ENCODE measurements at regions not wholly inside any gene's neighbourhood (a gene's known extent, or its start where the extent isn't known, plus 50 kb on each side); places are given as distances from the start of the nearest gene placed in this dataset.
"Not testable (repeated sequence)": the region's sequence is repeated elsewhere in the genome, so short reads cannot be mapped to it uniquely, and the experiment has no call there.

- DNase-seq: no peak
Measured at GRCh38 chr6:80543598-80544222, 437.2 kb downstream of the BCKDHB start.

- no peak for DNase-seq
Measured at GRCh38 chr6:80543151-80543550, 436.7 kb downstream of the BCKDHB start.

GRCh38 chr6:80541886-80542285 is 435.4 kb downstream of the BCKDHB start:
- no peak for DNase-seq

DNA sequence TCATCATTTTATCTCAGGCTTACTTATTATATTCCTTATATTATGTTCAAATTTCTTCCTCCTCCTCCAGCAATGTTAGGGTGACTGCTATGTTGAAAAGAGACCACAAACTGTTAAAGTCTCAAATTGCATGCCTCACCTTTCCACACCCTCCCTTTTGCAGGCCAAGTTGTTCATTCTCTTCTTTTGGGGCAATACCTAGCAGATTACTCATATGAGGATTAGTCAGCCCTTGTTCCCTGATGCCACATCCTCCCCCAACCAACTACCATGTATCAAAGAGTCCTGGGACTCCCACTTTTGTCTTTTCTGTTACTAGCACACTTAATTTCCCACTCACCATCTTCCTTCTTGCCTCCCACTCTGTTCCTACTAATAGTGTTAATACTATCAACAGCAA is 434.7 kb downstream of the BCKDHB start:
- no peak for DNase-seq

GRCh38 chr6:80540700-80541099 is 434.2 kb downstream of the BCKDHB start:
- DNase-seq: no peak

DNA sequence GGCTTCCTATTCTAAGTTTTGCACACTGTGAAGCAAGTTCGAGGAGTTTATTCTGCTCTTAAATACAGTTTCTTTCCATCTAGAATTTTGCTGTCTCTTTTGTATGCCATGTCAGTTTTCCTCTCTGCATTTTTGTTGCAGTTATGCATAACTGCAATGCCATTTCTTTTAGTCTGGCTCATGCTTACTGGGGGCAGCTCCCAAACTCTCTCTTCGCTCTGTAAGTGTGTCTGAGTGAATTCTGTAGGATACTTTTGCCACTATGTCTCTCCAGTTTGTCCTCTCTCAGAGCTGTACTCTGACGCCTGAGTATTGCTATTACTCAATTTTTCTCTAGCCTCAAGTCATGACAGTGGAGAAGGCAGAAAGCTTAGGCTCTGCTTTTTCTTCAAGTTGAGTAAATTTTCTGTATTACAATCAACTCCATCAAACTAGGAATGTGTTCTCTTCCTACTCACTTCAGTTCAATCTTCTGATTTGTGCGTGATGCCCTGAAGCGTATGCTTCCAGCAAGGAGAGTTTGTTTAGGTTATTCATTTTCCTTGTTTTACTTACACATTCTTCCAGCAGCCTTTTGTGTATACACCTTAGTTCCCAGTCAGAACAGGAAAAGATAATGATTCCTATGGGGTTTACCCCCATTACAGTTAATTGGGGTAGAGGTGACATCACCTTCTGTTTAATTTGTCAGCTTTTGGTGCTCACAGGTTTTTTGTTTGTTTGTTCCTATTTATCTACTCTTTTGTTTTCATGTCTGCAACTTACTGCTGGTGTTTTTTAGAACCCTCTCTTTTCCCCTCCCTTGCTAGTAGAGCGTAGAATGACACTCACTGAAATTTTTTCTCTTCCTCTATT is 430.9 kb downstream of the BCKDHB start:
- DNase-seq: no peak

GRCh38 chr6:80535914-80536565 is 429.6 kb downstream of the BCKDHB start:
- DNase-seq: no peak

GRCh38 chr6:80531681-80532619 is 425.5 kb downstream of the BCKDHB start:
- no peak for DNase-seq

DNA sequence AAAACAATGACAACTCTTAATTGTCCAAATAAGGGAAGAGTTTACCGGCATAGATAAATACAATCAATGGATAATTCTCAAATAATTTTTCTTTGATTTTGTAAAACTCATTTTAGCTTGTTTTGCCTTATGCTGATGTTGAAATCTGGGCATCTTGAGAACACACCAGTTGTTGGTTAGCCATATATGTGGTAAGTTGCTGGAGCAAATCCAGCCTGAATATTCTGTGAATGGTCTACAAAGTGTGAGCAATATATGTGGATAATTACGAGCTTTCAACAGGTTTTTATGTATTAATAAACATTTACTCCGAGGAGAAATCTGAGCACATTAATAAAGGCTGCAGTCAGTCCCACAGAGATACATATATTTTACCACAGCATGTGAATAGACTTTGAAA is 423.6 kb downstream of the BCKDHB start:
- DNase-seq: no peak

DNA sequence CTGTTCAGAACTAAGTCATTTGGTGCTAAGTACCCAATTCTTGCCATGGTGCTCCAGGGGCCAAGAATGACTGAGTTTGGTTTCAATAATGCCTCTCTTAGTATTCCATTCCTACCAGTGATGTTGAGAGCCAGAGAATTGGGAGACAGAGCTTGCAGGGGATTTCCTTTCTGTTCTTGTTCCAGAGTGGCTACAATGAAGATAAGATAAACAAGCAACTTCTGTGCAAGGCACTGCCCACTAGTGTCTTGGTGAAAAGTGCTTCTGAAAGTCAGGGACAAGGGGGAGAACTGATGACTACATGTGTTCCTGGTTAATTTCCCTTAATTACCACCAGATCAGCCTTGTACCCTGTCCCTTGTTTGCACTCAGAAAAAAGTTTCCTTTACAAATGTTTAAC is 421.6 kb downstream of the BCKDHB start:
- DNase-seq: no peak

DNA sequence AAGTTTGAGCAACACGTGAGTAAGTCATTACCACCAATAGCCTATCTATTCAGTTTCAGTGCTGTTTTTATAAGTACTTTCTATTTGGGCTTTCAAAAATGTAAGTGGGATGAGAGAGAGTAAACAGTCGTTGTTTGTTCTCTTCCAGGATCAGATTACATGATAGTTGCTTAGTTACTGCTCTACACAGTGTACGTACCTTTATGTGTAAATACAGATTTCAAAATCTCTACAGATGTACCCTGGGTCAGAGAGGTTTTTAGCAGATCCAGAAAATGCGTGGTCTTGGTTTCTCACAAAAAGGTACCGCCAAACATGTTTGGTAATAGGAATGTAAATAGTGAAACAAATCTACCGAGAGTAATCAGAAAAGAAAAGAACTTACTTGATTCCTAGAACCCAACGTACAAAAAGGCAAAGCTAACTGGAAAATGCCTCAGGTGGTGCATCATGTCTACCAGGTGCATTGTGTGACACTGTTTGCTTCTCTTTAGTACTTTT is 421.1 kb downstream of the BCKDHB start:
- DNase-seq: no peak

GRCh38 chr6:80523531-80523997 is 417.1 kb downstream of the BCKDHB start:
- peak; percentile 81 for DNase-seq

DNA sequence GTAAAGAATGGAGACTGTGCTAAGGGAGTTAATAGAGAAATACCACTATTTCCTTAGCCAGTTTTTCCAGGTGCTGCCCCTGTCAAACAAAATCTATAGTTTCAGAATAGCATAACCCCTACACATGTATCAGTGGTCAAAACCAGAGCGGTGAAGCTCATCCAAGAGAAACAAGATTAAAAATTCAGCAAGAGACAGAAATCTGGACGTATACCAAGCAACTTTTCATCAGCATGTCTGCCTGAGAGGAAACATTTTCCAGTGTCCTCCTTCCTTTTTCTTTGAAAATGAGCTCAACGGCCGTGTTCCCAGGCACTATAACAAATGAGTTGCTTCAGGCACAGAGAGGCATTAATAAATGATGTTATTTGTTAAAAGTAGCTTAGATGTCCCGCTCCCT is 416.5 kb downstream of the BCKDHB start:
- DNase-seq: peak; percentile 77

GRCh38 chr6:80522576-80522975 is 416.1 kb downstream of the BCKDHB start:
- DNase-seq: peak; percentile 41

DNA sequence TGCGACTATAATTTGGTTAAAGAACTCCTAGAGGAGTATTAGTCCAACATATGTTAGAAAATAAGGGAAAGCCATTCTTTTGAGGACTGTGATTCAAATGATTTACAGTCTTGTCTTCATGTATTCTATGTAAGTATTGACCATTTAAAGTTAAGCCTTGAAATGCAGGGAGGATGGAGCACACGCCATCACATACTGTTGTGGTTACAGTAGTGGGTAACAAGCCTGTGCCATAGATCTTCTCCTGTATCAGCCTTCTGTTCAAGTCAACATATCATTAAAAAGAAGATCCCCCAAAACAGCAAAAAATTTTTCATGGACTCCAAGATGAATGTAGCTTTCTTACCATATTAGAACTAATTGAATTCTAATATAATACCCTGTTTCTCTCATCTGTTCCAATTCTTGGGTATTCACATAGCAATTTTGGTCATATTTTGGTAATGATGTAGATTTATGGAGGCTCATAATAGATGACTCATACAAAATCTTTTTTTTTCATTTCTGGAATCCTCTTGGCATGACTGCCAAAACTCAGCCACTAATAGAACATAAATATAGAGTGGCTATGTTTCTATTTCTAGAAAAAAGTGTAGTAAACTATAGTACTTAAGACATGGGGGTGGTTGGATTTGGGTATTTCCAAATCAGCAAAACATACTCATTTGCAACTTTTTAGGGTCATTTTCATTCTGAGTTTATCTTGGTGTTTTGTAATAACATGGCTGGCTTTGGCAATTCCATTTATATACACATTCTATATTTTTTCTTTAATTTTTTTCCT is 413.5 kb downstream of the BCKDHB start:
- DNase-seq: no peak

DNA sequence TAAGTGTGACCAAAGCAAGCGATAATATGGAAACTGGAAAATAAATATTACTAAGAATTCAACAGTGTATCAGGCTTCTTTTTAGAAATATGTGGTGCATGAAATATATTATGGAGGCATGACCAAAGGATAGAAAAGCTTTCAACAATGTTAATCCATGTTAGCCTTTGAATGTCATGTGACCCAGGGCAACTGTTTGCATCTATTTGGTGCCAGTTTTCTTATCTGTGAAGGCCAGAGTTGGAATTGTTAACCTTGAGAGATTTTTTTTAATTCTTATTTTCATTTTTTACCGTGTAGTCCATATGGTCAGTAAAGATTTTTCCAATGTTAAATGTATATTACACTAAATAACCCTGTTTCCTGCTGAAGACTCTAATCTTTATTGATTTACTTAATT is 411.1 kb downstream of the BCKDHB start:
- DNase-seq: peak; percentile 47

- DNase-seq: not testable (repeated sequence)
Measured at GRCh38 chr6:80510521-80510920, 404.1 kb downstream of the BCKDHB start.

DNA sequence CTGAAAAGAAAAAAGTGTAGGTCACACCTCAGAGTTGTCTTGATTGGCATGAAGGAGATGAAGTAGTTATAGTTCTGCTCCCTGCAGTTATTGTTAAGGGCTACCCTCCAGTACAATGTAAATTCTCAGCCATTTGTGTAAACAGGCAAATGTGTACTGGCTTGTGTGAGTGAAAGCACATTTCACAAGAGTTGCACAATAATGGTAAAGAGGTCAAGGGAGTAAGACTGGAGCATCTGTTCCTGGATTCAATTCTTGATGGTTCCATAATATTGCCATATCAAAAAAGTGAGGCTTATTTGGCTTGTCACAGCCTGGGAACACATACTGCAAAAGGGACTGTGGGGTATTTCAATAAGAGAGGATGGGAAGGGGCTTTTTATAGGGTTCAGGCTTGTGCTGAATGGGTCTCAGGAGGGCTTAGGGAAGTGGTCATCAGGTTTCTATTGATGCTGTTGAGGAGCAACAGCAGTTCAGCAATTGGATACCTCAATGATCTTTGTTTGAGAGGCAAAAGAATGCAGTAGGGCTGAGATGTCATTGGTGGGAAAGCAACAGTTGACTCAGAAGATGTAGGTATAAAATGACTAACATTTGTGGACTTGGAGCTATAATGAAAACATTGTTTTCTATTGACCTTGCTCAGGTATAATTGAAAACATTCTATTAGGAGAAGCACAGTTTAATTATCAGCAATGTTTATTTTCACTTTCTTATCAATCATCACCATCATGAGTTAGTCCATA is 402.6 kb downstream of the BCKDHB start:
- DNase-seq: no peak

DNA sequence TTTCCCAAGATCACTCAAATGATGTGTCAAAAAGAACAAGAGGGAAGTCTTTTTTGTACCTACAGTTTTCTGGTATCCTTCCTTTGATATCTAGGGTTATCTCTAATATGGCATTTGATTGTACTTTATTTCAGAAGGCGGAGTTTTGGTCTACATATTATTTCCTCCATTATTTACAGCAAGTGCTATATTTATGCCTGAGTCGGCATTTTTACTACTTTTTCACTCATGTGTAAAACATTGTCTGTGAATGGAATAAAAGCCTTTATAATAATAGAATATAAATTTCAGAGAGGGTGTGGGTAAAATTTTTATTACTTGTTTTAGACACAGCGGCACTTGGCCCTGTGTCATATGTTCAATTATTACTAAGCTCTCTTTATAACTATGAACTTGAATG is 398.4 kb downstream of the BCKDHB start:
- no peak for DNase-seq

DNA sequence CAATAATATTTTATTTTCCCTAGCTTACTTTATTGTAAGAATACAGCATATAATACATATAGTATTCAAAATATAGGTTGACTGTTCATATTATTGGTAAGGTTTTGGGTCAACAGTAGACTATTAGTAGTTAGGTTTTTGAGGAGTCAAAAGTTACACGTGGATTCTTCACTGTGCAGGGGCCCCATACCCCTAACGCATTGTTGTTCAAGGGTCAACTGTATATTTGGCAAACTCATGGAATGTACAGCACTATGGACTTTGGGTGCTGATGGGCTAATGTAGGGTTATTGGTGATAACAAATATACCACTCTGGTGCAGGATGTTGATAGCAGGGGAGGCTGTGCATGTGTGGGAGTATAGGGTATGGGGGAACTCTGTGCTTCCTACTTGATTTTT is 397.2 kb downstream of the BCKDHB start:
- no peak for DNase-seq
